SU-DHL-6 (cell line): ENCODE measurements at regions not wholly inside any gene's neighbourhood (a gene's known extent, or its start where the extent isn't known, plus 50 kb on each side); places are given as distances from the start of the nearest gene placed in this dataset.

Experiments
- EZH2phosphoT487 ChIP-seq: fragments of 200-600 bp; sonication (generic), shearing (Covaris generic); conservative IDR thresholded peaks from 2 replicates; pipeline ENCODE4 v1.6.1; 2018; ENCODE audit warnings: mild to moderate bottlenecking, antibody characterized with exemption, low read length, moderate library complexity, mixed read lengths
- TF ChIP-seq, protein P1 (sequence below): fragments of 200-600 bp; sonication (generic); IDR thresholded peaks from one replicate; pipeline ENCODE4 v1.5.1; 2017; ENCODE audit warnings: antibody characterized with exemption, mild to moderate bottlenecking, low read length, moderate library complexity; ENCODE audit not compliant: insufficient read depth, poor library complexity, severe bottlenecking

DNA sequence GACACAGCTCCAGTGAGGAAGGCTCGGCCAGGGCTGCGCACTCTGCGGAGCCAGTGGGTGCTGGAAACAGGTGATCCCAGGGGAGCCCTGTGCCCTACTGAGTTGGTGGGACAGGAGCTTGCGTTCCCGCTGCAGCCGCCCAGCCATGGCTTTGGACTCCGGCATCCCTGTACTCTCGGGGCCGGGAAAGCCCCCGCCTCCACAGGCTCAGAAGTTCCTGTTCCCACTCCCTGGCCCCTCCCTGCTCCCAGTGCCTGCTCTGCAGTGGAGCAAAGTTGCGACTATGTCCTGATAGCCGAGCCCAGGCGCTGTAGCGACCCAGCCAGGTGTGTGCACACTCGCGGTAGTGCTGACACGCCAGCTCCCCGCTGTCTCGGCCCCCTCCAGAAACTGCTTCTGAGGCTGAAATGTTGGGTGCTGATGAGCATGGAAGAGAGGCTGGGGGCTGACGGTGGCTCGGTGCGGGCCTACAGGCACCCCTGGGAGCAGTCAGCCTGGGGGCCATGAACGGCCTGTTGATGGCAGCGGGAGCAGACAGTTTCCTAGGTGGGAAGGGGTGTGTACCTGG is 344.6 kb upstream of the MGAT4C start:
- TF ChIP-seq, protein P1, sequence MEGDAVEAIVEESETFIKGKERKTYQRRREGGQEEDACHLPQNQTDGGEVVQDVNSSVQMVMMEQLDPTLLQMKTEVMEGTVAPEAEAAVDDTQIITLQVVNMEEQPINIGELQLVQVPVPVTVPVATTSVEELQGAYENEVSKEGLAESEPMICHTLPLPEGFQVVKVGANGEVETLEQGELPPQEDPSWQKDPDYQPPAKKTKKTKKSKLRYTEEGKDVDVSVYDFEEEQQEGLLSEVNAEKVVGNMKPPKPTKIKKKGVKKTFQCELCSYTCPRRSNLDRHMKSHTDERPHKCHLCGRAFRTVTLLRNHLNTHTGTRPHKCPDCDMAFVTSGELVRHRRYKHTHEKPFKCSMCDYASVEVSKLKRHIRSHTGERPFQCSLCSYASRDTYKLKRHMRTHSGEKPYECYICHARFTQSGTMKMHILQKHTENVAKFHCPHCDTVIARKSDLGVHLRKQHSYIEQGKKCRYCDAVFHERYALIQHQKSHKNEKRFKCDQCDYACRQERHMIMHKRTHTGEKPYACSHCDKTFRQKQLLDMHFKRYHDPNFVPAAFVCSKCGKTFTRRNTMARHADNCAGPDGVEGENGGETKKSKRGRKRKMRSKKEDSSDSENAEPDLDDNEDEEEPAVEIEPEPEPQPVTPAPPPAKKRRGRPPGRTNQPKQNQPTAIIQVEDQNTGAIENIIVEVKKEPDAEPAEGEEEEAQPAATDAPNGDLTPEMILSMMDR = no peak
- TF ChIP-seq EZH2phosphoT487 = no peak
